Activated CD4-positive, alpha-beta T cell treated with anti-CD3 and anti-CD28 coated beads, Interleukin-2, Interleukin-6, amounts not matched to agents 100 ng/mL and 50 ng/mL, durations not matched to agents 16 hours and 8 hours (primary cell): ENCODE measurements at regions not wholly inside any gene's neighbourhood (a gene's known extent, or its start where the extent isn't known, plus 50 kb on each side); places are given as distances from the start of the nearest gene placed in this dataset.

Experiments
- DNase-seq: peaks from one replicate; pipeline ENCODE4 v3.0.0-alpha.2; 2020

DNA sequence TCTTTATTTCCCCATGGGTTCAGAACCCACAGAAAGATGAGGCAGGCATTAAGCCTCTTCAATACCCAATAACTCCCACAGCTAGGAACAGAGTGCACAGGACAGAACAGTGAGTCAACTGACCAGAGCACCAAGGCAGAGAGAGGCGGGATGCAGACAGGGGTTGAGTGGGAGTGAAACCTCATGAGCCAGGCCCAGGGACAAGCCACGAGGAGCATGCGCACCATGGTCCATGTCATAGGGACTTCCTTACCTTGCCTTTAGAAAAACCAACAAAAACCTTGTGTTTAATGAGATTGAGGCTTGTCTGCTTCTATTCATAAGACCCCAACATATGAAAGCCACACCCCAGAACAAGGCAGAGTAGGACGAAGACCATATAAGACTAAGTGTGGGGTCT, 330.6 kb downstream of the DEPDC1B start:
- no peak for DNase-seq

DNA sequence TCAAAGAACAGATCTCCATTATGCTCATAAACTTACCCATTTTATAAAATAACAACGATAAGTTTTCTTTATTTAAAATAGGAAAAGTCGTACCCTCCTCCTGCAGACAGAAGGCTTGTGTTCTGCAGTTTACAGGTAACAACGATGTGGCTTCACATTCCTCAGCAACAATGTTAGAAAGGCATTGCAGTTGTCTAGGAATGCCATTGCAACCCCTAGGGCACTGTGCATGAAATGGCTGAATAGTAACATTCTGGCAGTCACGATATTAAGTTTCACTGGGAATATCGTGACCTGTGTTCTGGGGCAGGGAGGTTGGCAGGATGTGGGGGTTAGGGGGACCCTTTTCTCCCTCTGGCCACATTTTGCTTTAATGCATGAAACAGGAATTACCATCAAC, 331.9 kb downstream of the DEPDC1B start:
- DNase-seq: no peak

DNA sequence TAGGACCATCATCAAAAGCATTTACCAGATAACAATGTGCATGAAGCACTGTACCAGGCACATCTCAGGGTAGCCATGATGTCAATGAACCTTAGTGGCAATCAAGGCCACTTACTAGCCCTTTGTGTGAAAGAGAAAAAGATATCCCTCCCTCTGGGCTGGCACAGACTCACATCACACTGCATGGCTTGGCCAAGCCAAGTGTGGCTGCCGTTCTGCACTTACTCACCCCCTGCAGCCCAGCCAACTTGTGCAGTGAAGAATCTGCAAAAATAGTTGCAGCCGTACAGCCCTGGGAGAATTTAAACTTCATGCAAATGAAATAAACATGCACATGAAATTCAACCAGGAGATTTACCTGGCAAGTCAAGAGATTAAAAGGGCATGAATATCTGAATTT, 333.5 kb downstream of the DEPDC1B start:
- DNase-seq: no peak

DNA sequence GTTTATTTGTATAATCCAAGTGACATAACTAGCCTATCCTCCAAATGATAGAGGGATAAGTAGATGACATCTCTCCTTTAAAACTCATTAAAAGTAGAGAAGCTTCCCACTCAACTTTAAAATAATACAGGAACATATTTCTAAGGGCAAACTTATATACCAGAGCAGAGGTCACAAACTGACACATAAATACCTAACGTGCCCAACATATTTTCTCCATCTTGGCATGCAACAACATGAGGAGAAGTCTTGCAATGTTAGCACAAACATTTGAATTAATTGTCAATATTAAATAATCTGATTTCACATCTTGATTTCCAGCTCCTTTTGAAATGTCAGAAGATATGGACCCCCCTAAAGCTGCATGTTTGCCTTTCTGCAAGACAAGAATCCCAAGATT, 335.0 kb downstream of the DEPDC1B start:
- no peak for DNase-seq

DNA sequence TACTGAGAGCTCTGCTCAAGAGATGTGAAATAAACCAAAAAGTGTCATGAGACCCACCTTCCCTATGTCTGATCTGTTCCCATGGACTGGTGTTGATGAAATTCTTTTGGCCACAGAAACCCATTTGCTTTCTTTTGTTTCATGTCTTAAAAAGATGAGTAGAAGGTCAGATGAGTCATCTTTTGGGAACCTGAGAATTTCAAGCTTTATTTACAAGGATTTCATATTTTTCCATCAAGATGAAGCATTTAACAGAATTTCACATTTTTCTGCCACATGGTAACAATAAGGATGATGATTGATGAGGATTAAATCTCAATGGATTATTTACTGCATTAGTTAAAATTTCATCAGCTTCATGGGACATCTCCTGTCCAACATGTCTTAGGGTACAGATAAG, 337.8 kb downstream of the DEPDC1B start:
- no peak for DNase-seq

DNA sequence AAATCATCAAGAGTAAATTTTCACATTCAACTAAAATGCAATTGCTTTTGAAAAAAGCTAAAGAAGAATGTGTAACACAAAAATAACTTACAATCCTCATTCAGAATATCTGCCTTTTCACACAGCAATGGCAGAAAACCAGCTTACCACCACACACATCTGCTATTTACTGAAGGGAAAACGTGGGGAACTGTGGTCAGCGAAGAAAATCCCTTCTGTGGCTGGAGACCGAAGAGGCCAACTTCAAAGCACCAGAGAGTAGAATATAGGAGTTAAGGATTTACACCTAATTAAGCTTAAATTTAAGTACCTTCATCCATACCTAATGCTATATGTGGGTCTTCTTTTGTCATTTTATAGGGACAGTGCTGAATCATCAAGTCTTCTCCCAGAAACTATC, 339.6 kb downstream of the DEPDC1B start:
- DNase-seq: no peak

DNA sequence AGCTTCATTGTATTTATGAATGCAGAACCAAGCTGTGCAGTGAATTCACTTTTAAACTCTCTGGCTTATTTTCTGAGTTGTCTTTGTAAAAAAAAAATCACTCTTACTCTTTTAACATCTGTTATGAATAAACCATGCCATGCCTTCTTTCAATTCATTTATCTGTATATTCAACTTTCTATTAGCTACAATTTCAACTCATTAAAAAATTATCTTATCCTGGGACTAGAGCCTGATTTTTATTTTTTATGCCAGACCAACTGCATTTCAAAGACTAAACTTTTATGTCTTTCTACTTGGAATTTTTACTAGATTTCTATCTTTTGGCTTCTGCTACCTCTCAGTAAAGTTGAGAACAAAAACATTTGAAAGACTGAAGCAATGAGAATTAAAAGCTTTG, 342.7 kb downstream of the DEPDC1B start:
- DNase-seq: no peak

DNA sequence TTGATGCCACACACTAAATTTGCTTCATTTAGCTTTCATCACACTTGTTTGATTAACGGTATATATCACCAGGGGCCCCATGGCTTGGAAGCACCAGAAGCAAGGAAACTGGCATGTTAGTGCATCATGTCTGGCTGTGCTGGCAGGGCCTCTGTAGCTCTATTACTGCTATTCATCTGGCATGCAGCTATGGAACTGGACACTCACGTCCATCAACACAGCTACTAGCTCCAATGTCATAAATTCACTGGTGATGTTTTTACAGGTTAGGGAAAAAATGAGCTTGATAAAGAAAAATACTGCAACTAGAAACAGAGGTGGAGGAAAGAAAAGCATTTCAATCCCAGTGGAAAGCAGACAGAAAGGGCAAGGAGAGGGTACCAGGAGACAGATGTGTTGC, 343.2 kb downstream of the DEPDC1B start:
- no peak for DNase-seq

DNA sequence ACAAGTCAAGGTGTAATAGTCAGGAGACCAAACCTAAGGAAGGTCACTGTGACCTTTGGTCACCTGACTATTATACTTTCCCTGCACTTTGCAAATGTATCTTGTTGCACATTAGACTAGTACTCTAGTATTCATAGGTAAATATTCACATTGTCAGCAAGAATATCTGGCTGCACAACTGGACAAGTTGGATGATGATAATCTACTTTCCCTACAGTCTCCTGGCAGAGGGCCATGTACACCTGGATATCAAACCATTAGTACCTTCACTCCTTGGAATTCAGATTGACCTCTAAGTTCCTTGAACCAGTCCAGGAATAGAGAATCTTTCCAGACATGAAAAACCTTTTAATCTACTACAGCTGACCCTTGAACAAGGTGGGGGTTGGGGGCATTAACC, 344.8 kb downstream of the DEPDC1B start:
- DNase-seq: no peak

DNA sequence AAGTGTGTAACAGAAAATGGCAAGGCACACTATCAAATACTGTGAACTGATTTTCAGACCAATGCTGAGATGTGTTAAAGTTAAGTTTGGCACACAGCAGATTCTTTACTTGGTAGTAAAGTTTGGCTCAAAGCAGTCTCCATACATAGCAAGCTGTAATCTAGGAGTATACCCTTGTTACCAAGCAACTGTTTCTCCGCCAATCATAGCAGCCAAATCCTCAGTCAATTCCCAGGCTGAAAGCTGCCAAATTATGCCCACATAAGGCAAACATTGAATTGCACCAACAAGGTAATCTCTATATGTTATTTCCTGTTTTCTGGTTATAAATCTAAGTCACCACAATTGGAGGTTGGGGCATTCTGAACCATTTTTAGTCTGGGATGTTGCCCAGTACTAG, 345.7 kb downstream of the DEPDC1B start:
- DNase-seq: no peak

DNA sequence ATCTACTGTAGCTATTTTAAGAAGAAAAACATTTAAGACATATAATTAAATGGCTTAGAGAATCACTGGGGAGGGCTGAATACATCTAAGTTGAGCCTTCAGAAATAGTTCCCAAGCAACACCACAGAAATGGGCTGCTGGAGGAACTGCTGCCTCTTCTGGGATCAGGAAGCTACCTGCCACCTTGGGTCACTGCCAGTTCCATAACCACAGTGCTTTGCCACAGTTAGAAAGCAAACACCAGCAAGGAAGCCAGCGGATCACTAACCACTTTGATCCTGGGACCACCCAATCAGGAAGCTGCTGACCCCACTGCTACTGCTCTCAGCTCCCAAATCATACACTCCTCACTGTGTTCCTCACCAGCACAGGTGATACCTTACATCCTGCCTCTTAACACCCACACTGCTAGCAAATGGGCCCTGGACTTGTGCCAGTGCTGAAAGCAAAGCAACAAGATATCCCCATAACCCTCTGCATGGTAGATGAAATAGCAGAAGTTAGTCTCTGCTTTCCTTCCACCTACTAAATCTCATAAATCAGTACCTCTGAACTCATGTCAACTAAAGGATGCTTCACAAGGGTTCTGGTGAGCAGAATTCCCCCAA, 346.9 kb downstream of the DEPDC1B start:
- DNase-seq: no peak

DNA sequence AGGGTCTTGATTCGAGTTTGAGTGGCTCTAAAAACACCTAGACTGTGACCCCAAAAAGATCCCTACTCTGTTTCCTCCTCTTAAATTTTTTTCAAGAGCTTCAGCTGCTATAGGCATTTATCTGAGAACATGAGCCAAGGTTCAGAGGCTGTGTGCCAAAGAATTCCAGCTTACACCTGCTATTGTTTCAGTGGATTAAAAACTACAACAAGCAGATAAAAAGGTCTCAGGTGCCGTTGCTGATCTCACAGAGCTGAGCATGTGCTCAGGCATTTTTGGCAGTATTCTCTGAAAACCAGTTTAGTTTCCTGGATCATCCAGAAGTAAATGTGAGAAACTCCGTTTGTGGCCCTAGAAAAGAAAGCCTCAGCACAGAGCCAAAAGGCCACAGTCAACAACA, 349.2 kb downstream of the DEPDC1B start:
- no peak for DNase-seq

DNA sequence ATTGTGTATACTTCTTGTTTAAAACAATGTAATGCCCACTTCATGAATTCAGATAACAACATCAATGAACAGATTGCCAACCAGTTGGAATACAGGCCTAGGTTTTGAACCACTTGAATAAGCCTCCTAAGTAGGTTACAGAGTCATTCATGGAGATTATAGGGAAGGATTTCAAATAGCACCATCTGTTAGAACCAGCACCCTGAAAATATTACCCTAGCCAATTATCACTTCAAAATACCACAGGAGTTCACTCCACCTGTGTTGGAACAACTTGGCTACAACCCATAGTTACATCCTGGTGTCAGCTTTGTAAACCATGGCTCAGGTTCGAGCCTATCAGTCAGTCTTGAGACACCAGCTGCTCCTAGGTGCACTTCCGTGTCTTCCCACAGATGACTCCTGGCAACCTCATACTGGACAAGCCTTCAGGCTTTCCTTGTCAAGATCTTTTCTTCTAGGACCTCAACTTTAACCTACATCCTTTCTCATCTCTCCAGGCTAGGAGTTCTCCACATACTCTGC, 350.0 kb downstream of the DEPDC1B start:
- no peak for DNase-seq

DNA sequence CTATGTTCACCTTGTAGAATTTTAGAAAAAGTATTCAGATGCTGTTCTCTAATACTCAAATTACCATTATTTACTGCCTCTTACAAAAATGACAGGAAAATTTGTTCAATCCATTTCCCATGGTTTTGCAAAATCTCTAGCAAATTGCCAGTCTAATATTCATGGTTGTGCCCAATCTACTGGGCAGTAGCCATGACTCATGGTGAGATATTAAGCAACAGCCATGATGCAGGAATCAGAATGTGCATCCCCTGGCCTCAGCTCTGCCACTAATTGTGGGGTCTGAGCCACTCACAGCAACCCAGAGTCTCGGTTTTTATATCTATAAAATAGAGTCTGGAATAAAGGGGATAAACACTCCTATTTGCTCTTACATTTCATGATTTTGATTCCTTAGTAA, 353.6 kb downstream of the DEPDC1B start:
- no peak for DNase-seq

DNA sequence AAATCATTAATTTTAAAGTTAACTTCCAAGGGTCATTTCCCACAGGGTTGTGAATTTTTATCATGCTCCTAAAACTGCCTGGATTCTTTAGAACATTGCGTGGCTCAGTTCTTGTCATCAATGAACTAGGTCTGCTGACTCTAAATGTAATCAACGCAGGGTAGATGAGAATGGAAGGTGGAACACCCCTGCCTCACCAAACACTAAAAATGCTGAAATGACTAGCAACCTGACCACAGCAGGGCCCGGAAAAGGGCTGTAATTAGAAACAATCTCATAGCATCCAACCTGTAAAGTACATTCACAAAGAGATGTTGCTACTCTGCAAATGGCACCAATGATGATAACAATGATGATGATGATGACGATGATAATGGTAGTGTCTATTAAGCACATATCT, 356.9 kb downstream of the DEPDC1B start:
- DNase-seq: no peak

DNA sequence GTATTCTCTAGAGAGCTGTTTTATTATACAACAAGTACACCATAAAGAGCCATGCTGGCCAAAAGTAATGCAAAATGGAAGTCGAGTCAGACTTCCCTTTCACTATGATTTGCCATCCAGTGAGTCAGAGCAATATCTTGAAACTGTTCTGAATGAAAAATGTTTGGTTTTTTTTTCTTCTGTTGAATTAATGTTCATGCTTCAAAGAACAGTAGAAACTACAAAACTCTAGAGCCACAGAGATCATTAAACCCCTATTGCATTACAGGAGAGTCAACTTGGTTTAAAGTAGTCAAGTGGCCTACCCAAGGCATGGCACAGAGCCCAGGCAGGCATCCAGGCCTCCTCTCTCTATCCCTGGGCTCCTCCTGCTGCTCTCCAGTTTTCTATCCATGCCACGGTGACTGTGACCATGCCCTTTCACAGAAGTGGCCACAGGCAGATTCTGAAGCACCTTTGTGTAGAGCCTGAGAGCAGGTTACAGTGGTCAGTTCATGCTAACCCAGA, 358.9 kb downstream of the DEPDC1B start:
- DNase-seq: peak; percentile 20

DNA sequence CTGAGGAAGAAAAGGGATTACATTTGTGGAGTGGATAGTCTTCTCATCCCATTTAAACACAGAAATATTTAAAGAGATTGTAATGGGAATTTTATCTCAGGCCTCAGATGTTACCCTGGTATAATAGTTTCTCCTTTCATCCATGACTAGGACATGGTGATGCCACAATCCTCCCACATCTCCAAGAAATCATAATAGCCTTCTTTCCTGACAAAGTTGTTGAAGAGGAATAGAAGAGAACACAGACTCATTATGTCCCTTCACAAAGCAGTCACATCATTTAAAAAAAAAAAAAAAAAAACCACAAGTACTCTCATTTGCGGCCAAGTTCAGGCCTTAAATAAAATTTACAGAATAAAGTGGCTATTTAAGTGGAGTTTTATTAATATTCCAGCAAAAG, 359.6 kb downstream of the DEPDC1B start:
- DNase-seq: no peak

DNA sequence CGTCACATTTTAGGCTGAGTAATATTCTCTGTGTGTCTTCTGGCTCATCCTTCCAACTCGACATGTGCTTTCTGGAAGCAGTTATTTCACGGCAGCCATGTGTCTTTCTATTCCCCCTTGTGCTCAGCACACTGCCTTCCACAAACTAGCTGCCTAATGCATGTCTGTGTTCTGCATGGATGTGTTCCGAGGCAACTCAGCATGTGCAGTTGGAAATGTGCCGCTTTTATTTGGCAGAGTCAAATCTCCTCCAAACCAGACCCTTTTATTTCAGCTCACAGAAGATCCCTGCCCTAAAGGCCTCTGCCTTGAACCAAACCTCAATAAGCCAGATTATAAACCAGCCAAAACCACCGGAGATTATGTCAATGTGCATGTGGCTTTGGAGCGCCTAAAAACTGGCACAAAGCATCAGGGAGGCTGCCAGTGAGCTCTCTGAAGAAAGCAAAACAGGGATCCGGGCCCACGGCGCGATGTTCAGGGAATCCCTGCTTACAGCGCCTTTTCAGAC, 360.2 kb downstream of the DEPDC1B start:
- no peak for DNase-seq

DNA sequence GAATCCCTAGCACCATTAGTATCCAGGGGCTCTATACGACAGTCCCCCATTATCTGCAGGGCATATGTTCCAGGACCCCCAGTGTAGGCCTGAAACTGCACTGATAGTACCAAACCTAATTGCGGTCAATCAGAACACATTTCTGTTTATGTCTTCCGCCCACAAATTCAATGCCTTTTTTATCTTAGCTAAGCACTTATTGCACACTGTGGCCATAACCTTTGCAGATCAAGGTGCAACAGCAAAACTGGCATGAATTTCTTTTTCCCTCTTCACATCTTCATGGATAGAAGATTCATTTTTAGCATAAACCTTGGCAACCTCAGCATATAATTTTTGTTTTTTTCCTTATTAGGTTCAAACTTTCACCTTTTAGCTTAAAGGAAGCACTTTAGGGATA, 361.1 kb downstream of the DEPDC1B start:
- DNase-seq: no peak

DNA sequence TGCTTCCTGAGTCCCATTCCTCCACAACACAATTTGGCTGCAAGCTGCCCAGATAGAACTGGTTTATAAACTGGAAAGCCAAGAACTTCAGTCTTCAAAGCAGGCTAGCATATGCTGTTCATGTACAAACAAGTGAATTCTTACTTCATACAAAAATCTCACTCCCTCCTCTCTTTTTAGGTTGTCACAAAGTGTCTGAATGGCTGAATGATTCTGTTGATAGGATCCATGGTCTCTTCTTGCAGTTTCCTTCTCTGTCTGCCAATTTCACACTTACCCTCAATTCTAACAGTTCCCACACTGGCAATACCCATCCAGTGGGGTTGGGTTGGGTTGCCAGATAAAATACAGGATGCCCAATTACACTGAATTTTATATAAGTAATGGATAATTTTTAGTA, 363.5 kb downstream of the DEPDC1B start:
- DNase-seq: no peak

DNA sequence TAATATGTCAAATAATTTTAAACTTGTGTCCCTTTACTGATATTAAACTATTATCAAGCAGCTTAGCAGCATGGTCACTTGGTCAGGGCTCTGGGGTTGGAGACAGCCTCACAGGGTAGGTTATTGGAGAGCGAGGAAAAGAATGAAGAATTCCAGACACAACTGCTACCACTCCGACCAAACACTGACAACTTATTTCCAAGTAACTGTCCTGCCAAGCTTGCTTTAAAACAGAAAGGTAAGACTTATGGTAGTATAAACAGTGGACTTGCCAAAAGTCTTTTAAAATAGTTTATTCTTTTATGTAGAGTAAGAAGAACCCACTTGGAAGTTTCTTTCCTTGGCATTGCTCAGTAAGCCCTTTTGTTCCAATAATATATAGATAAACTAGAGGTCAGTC, 364.1 kb downstream of the DEPDC1B start:
- no peak for DNase-seq

DNA sequence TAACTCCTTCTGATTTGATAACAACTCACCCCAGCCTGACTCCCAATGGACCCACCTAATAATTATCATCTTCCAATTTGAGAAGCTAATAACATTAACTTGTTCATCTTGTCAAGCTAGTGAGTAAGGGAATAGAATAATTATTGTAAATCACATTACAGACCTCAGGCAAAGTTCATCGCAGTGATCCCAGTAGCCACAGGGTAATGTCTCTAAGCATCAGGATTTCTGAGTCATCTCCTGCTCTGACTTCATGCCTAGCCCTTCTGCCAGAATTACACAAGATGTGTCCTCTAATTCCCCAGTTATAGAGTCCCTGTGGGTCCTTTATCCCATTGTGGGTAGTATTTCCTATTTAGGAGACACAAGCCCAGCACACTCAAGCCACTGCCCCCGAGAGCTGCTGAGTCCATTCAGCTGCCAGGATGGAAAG, 365.7 kb downstream of the DEPDC1B start:
- DNase-seq: no peak

DNA sequence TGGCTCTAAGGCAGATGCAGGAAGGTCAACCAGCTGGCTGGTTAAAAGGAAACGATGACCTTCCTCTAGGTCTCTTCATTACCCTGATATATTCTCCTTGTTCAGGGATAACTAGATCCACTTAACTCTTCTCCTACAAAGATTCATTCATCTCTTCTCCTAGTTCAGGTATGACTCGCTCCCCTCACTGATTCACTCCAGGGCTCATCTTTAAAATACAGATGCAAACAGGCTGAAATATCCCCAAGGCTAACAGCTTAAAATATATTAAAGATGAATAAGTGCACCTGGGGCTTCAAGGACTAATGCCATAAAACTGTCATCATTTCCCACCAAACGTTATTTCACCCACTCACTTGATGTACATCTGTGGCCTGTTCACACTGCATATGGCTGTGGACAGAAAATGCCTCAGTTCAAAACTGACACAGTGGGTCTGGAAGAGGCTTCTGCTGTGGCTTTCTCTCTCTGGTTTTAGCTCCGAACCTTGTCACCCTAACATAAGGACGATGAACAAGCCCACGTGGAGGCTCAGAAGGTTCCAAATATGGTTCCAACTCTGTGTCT, 366.9 kb downstream of the DEPDC1B start:
- no peak for DNase-seq

DNA sequence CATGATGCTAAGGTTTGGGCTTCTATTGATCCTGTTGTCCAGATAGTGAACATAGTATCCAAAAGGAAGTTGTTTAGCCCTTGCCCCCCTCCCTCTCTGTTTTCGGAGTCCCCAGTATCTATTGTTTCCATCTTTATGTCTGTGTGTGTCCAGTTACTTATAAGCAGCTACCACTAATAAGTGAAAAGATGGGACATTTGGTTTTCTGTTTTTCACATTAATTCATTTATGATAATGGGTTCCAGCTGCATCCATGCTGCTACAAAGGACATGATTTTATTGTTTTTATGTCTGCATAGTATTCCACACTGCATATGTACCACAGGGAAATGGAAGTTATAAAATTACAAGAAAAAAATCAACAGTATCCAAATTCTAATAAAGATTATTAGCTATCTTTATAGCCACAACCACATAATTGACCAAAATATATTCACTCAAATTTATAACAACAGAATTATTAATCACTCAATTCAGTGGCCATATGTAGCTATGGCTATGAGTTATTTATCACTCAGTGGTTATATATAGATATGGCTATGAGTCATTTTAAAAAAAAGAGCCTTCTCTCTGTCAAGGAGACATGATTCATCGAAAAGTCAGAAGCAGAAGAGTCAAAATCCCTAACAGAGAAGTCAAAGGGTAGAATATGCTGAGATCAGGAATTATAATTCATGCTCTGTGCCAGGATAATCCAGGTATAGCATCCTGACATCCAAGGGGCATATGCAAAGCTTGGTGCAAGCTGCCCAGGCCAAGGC, 367.5 kb downstream of the DEPDC1B start:
- DNase-seq: no peak
